Ovary (tissue), 7 donors: ENCODE measurements at regions not wholly inside any gene's neighbourhood (a gene's known extent, or its start where the extent isn't known, plus 50 kb on each side); places are given as distances from the start of the nearest gene placed in this dataset.

ENCODE experiments used
- DNase-seq, 5 donors: peaks; one replicate each; pipeline ENCODE4 v3.0.0-alpha.2; 2019 to 2020
- H3K27ac ChIP-seq, 2 donors: fragments of 200-600 bp; one replicate each; pipeline versions ENCODE4 v1.5.1 to v1.8.0; 2019 to 2022
- H3K27me3 ChIP-seq: fragments of 200-600 bp; one replicate; pipeline ENCODE4 v1.8.0; 2022
- H3K36me3 ChIP-seq: fragments of 200-600 bp; sonication (generic); one replicate; pipeline ENCODE4 v1.5.1; 2019
- H3K4me1 ChIP-seq: one replicate; pipeline ENCODE4 v1.8.1; 2013; ENCODE audit warnings: mild to moderate bottlenecking, moderate library complexity; ENCODE audit not compliant: insufficient read depth
- H3K4me3 ChIP-seq: fragments of 200-600 bp; sonication (generic); one replicate; pipeline ENCODE4 v1.5.1; 2017
- H3K9me3 ChIP-seq, 2 donors: fragments of 200-600 bp in 1 of 2; sonication (generic) in 1 of 2; one replicate each; pipeline versions ENCODE4 v1.5.1 to v1.8.1; 2013 to 2019; ENCODE audit warnings: mild to moderate bottlenecking in 1 of 2, moderate library complexity in 1 of 2
- EP300 ChIP-seq: sonication (generic); formaldehyde crosslinking; IDR thresholded peaks from one replicate; pipeline ENCODE4 v1.6.1; 2017; ENCODE audit warnings: antibody characterized with exemption
- POLR2A ChIP-seq: fragments of 450-650 bp; IDR thresholded peaks from one replicate; pipeline ENCODE4 v1.6.1; 2017; ENCODE audit warnings: antibody characterized with exemption, mild to moderate bottlenecking, moderate library complexity
- WGBS, 3 donors: extraction: QIAGEN DNeasy Blood & Tissue Kit in 1 of 3; methylation state at CpG; one replicate each; pipeline versions ENCODE4 v1.1.5 to v1.1.7; 2013 to 2017; 5-methylcytosine and 5-hydroxymethylcytosine counted together
- intact Hi-C, 4 donors: fragments of 100-400 bp; cut with DNase I; formaldehyde crosslinking; loops; one replicate each; pipeline versions ENCODE4 v1.11.0 to v1.15.1; 2022 to 2023
- TF ChIP-seq, protein P1 (sequence below), 3 donors: fragments of 450-650 bp in 2 of 3; fragments of 200-600 bp in 1 of 3; IDR thresholded peaks; one replicate each; pipeline versions ENCODE4 v1.5.1 to v1.8.0; 2016 to 2022; ENCODE audit warnings: antibody characterized with exemption in 3 of 3, mild to moderate bottlenecking in 1 of 3
- donor health status: DM: no; HTN: no; CAD: no; lungs with moderate emphysema.
- donor health status: DM: no; HTN: no; CAD: no.
- donor health status: Bipolar disorder and iron deficiency.
- donor health status: DM: no; HTN: no; CAD: no.
- donor health status: DM: yes; HTN: yes; CAD: no.

DNA sequence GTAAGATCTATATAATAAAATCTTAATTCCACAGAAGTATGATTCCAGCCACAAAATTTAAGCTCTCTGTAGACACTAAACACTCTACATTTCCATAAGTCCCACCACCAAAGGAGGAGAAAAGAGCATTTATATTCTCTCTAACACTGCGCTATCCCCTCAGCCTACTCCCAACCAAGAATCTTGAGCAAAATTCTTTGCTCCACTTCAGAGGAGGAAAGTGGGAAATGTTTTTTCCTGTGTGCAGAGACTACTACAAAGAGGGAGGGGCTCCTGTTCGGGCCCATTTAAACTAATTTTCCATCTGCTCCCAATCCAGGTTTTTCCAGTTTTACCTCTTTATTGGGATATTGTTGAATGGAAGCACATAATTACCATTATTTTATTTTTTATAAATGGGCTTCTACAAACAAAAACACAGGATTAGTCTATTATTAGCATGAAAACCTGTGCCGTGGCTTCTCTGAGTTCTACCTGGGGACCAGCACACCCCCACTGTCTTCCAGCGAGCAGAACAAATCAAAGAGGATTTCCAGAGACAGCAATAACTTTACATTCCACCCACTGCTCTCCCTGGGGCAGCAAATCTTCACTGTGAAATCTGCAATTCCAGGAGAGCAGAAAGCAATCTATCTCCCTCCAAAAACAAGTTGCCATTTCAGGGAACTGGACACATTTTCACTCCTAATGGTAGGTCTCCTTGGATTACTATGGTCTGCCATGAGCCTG is 174.0 kb downstream of the DAD1 start:
- TF ChIP-seq POLR2A, result no peak
- TF ChIP-seq EP300, result no peak
- TF ChIP-seq, protein P1, sequence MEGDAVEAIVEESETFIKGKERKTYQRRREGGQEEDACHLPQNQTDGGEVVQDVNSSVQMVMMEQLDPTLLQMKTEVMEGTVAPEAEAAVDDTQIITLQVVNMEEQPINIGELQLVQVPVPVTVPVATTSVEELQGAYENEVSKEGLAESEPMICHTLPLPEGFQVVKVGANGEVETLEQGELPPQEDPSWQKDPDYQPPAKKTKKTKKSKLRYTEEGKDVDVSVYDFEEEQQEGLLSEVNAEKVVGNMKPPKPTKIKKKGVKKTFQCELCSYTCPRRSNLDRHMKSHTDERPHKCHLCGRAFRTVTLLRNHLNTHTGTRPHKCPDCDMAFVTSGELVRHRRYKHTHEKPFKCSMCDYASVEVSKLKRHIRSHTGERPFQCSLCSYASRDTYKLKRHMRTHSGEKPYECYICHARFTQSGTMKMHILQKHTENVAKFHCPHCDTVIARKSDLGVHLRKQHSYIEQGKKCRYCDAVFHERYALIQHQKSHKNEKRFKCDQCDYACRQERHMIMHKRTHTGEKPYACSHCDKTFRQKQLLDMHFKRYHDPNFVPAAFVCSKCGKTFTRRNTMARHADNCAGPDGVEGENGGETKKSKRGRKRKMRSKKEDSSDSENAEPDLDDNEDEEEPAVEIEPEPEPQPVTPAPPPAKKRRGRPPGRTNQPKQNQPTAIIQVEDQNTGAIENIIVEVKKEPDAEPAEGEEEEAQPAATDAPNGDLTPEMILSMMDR (IDR thresholded peaks at IDR 0.05), result no peak
- H3K36me3 ChIP-seq, result no peaks in the 10 kb centered on the region
- no peak overlapping the region for H3K27ac ChIP-seq
- H3K4me1 ChIP-seq, result no peaks in the 10 kb centered on the region
- H3K27me3 ChIP-seq, result no peaks in the 10 kb centered on the region
- H3K9me3 ChIP-seq, result no peaks in the 10 kb centered on the region
- H3K4me3 ChIP-seq, result no peak overlapping the region
- no peak for DNase-seq
- intact Hi-C loops, result no loop called here
- 80 to 85% (median 81%) methylated on average over 4 of the region's 4 CpGs for WGBS, 3 donors

DNA sequence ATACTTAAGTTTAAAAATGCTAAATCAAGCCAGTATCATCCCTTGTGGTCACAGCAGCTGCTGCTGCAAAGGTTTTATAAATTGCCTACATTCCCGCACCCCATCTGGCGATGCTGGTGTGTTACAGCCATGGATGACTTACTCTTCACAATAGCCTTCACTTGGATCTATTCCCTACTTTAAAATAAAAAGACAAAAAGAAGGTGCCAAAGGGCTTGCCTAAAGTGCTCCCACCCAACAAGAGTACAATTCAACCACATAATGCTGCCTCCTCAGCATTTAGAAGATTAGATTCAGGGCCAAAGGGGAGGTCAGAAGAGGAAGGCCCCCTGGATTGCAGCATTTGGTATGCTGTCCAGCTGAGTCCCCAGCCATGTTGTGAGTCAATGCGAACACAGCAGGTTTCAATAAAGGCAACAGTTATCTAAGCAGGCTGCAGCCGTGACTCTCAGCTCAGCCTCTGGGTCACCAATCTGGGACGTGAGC is 176.1 kb downstream of the DAD1 start:
- Histone ChIP-seq H3K27ac (no peak overlapping the region), H3K4me3 (no peak overlapping the region), H3K36me3 (no peaks in the 10 kb centered on the region), H3K9me3 (no peaks in the 10 kb centered on the region), H3K27me3 (no peaks in the 10 kb centered on the region), H3K4me1 (no peaks in the 10 kb centered on the region)
- TF ChIP-seq POLR2A, result no peak
- TF ChIP-seq, protein P1 (IDR thresholded peaks at IDR 0.05), result no peak
- TF ChIP-seq EP300, result no peak
- no peak for DNase-seq
- intact Hi-C loops, result no loop called here
- 36 to 57% (median 52%) methylated on average over 5 of the region's 5 CpGs for WGBS, 3 donors

DNA sequence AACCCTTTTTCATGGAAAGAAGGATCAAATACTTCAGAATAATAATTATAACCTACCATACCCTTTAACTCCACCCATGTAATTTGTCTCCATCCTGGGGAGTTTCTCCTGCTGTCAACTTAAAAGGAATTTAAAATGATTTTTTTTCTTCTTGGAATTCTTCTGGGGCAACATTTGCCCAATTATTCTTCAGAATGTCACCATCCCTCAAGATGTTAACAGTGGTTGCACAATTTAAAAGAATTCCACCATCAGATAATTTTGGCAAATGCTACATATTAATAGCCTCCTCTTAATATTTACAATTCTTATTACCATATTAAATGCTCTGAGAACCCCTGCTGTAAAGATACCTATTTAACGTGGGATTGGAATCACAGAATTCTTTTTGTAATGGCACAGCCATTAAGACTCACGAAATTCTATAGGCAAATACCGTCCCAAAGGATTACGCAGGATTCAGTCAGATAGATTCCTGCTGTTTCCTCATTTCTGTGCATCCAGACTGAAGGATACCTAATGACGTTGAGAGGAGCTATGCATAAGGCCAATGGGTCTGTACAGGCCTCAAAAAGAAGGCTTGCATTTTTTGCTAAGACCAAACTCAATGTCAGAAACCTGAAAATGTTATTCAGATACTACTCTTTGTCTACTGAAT is 177.5 kb downstream of the DAD1 start:
- Histone ChIP-seq H3K4me3 (no peak overlapping the region), H3K36me3 (no peaks in the 10 kb centered on the region), H3K4me1 (no peaks in the 10 kb centered on the region), H3K9me3 (no peaks in the 10 kb centered on the region), H3K27ac (no peak overlapping the region), H3K27me3 (no peaks in the 10 kb centered on the region)
- TF ChIP-seq EP300, result no peak
- TF ChIP-seq, protein P1 (IDR thresholded peaks at IDR 0.05), result no peak
- TF ChIP-seq POLR2A, result no peak
- 92 to 96% (median 96%) methylated on average over 5 of the region's 5 CpGs for WGBS, 3 donors
- intact Hi-C loops, result no loop called here
- no peak for DNase-seq

DNA sequence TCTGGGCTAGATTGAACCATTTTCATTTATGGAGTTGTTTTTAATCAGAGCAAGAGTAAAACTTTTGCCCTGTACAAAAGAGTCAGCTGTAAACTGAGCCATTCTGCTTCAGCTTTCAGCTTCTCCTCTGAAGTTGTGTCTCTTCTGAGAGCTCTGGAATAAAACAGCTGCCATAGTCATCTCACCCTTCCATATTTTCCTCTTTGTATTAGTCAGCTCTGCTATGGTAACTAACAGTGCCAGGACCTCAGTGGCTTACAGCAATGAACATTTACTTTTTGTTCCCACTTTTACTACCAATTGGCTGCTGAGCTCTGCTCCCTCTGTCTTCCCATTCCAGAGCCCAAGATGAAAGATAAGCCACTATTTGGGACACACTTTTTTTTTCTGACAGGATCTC is 178.5 kb downstream of the DAD1 start:
- no peaks in the 10 kb centered on the region for H3K9me3 ChIP-seq
- H3K27ac ChIP-seq, result no peak overlapping the region
- no peak for DNase-seq
- H3K4me3 ChIP-seq, result no peak overlapping the region
- TF ChIP-seq EP300, result no peak
- TF ChIP-seq POLR2A, result no peak
- TF ChIP-seq, protein P1 (IDR thresholded peaks at IDR 0.05), result no peak
- H3K27me3 ChIP-seq, result no peaks in the 10 kb centered on the region
- no peaks in the 10 kb centered on the region for H3K36me3 ChIP-seq
- intact Hi-C loops, result no loop called here
- H3K4me1 ChIP-seq, result no peaks in the 10 kb centered on the region
